ENCODE measurements at regions not wholly inside any gene's neighbourhood (a gene's known extent, or its start where the extent isn't known, plus 50 kb on each side); places are given as distances from the start of the nearest gene placed in this dataset.

- TF ChIP-seq CTCF (IDR thresholded peaks at IDR 0.05; ENCODE audit: low read depth, low read length, missing input control) (no peak), ATF3 (IDR thresholded peaks at IDR 0.05) (no peak), SP1 (IDR thresholded peaks at IDR 0.05) (no peak), REST (IDR thresholded peaks at IDR 0.05) (no peak), FOXA1 (IDR thresholded peaks at IDR 0.05) (no peak), TAF1 (conservative IDR thresholded peaks at IDR 0.05) (no peak), ZBTB33 (IDR thresholded peaks at IDR 0.05) (no peak), FOXA2 (IDR thresholded peaks at IDR 0.05) (no peak), JUND (IDR thresholded peaks at IDR 0.05) (no peak), HNF4G (IDR thresholded peaks at IDR 0.05) (no peak)
Observed at GRCh38 chr6:25177500-25178028, 101.6 kb upstream of the CARMIL1 start.

Data from liver (tissue), 3 donors.